Liver (tissue), 3 donors: ENCODE measurements at regions not wholly inside any gene's neighbourhood (a gene's known extent, or its start where the extent isn't known, plus 50 kb on each side); places are given as distances from the start of the nearest gene placed in this dataset.

Experiments used
- RXRA ChIP-seq, 2 donors: IDR thresholded peaks; 2 replicates each; pipeline ENCODE4 v1.6.1; 2017 to 2018; ENCODE audit warnings: antibody characterized with exemption in 2 of 2, mild to moderate bottlenecking in 1 of 2
- TAF1 ChIP-seq: conservative IDR thresholded peaks from 2 replicates; pipeline ENCODE4 v1.6.1; 2016; ENCODE audit warnings: antibody characterized with exemption, mild to moderate bottlenecking
- TF ChIP-seq, protein P1 (sequence below): fragments of 150-350 bp; IDR thresholded peaks from 2 replicates; pipeline ENCODE4 v1.5.1; 2017; ENCODE audit warnings: improper control_type of control experiment, low read depth, low read length; ENCODE audit not compliant: missing input control
- TF ChIP-seq, protein P2 (sequence below): IDR thresholded peaks from 2 replicates; pipeline ENCODE4 v1.6.1; 2016; ENCODE audit warnings: antibody characterized with exemption, mild to moderate bottlenecking
- donor health status: healthy.
- donor health status: healthy.

DNA sequence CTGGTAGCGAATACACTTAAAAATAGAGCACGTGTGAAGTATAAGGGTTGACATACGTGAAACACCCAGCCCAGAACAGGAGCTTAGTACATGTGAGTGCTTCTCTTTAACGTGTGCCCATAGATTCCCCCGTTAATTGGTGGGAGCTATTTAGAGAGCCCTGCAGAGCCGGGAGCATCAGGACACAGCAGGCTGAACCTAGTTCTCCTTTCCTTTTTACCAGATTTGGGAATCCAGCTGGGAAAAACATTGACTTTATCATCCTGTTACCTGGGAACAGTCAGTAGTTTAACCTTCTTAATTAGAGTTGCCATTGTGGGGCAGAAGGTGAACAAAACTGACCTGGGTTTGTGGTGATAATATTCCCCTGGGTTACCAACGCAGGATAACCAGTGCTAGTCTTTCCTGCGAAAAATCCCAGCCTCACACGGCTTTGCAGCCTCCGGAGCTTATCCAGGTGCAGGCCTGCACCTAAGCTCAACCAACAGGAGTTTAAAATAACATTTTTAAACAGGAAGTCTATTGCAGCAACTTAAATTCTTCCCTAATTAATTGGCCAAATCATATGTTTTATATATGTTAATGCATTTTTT is 78.1 kb upstream of the SPTBN1 start:
- TF ChIP-seq, protein P1, sequence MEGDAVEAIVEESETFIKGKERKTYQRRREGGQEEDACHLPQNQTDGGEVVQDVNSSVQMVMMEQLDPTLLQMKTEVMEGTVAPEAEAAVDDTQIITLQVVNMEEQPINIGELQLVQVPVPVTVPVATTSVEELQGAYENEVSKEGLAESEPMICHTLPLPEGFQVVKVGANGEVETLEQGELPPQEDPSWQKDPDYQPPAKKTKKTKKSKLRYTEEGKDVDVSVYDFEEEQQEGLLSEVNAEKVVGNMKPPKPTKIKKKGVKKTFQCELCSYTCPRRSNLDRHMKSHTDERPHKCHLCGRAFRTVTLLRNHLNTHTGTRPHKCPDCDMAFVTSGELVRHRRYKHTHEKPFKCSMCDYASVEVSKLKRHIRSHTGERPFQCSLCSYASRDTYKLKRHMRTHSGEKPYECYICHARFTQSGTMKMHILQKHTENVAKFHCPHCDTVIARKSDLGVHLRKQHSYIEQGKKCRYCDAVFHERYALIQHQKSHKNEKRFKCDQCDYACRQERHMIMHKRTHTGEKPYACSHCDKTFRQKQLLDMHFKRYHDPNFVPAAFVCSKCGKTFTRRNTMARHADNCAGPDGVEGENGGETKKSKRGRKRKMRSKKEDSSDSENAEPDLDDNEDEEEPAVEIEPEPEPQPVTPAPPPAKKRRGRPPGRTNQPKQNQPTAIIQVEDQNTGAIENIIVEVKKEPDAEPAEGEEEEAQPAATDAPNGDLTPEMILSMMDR = no peak
- TF ChIP-seq TAF1 (no peak), RXRA (IDR thresholded peaks at IDR 0.05) (no peak)
- TF ChIP-seq, protein P2, sequence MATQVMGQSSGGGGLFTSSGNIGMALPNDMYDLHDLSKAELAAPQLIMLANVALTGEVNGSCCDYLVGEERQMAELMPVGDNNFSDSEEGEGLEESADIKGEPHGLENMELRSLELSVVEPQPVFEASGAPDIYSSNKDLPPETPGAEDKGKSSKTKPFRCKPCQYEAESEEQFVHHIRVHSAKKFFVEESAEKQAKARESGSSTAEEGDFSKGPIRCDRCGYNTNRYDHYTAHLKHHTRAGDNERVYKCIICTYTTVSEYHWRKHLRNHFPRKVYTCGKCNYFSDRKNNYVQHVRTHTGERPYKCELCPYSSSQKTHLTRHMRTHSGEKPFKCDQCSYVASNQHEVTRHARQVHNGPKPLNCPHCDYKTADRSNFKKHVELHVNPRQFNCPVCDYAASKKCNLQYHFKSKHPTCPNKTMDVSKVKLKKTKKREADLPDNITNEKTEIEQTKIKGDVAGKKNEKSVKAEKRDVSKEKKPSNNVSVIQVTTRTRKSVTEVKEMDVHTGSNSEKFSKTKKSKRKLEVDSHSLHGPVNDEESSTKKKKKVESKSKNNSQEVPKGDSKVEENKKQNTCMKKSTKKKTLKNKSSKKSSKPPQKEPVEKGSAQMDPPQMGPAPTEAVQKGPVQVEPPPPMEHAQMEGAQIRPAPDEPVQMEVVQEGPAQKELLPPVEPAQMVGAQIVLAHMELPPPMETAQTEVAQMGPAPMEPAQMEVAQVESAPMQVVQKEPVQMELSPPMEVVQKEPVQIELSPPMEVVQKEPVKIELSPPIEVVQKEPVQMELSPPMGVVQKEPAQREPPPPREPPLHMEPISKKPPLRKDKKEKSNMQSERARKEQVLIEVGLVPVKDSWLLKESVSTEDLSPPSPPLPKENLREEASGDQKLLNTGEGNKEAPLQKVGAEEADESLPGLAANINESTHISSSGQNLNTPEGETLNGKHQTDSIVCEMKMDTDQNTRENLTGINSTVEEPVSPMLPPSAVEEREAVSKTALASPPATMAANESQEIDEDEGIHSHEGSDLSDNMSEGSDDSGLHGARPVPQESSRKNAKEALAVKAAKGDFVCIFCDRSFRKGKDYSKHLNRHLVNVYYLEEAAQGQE = no peak
